ENCODE measurements at regions not wholly inside any gene's neighbourhood (a gene's known extent, or its start where the extent isn't known, plus 50 kb on each side); places are given as distances from the start of the nearest gene placed in this dataset.

- TF ChIP-seq EZH2 (IDR thresholded peaks at IDR 0.05; ENCODE audit: low read depth, unreplicated experiment) (no peak), CREB1 (CRISPR knock-in tag; IDR thresholded peaks at IDR 0.05; ENCODE audit: low read depth) (no peak), POLR2AphosphoS5 (IDR thresholded peaks at IDR 0.05; ENCODE audit: low read depth) (no peak), CTCF (conservative IDR thresholded peaks at IDR 0.05; ENCODE audit: low read depth in 2 of 2) (no peak), ETS1 (IDR thresholded peaks at IDR 0.05) (no peak), EZH2phosphoT487 (IDR thresholded peaks at IDR 0.05; ENCODE audit: unreplicated experiment) (no peak)
Observed at GRCh38 chr10:45064998-45065397, 64.3 kb downstream of the ZNF22 start.
